Liver (tissue), 3 donors: ENCODE measurements at regions not wholly inside any gene's neighbourhood (a gene's known extent, or its start where the extent isn't known, plus 50 kb on each side); places are given as distances from the start of the nearest gene placed in this dataset.

Experiments
- GABPA ChIP-seq, 2 donors: IDR thresholded peaks in 1 of 2; conservative IDR thresholded peaks in 1 of 2; 2 replicates each; pipeline ENCODE4 v1.6.1; 2016; ENCODE audit warnings: antibody characterized with exemption in 2 of 2, mild to moderate bottlenecking in 1 of 2, moderate library complexity in 1 of 2
- JUND ChIP-seq, 2 donors: IDR thresholded peaks; 2 replicates each; pipeline ENCODE4 v1.6.1; 2016; ENCODE audit warnings: antibody characterized with exemption in 2 of 2
- YY1 ChIP-seq: IDR thresholded peaks from 2 replicates; pipeline ENCODE4 v1.6.1; 2016; ENCODE audit warnings: antibody characterized with exemption, mild to moderate bottlenecking
- TF ChIP-seq, protein P1 (sequence below): fragments of 150-350 bp; IDR thresholded peaks from 2 replicates; pipeline ENCODE4 v1.5.1; 2017; ENCODE audit warnings: improper control_type of control experiment, low read depth, low read length; ENCODE audit not compliant: missing input control
- TF ChIP-seq, protein P2 (sequence below): IDR thresholded peaks from 2 replicates; pipeline ENCODE4 v1.6.1; 2016; ENCODE audit warnings: antibody characterized with exemption
- donor health status: healthy.
- donor health status: healthy.

- TF ChIP-seq YY1 (no peak), GABPA (IDR thresholded peaks at IDR 0.05 in 1 of 2, conservative IDR thresholded peaks at IDR 0.05 in 1 of 2) (no peak), JUND (IDR thresholded peaks at IDR 0.05) (no peak)
- TF ChIP-seq, protein P1, sequence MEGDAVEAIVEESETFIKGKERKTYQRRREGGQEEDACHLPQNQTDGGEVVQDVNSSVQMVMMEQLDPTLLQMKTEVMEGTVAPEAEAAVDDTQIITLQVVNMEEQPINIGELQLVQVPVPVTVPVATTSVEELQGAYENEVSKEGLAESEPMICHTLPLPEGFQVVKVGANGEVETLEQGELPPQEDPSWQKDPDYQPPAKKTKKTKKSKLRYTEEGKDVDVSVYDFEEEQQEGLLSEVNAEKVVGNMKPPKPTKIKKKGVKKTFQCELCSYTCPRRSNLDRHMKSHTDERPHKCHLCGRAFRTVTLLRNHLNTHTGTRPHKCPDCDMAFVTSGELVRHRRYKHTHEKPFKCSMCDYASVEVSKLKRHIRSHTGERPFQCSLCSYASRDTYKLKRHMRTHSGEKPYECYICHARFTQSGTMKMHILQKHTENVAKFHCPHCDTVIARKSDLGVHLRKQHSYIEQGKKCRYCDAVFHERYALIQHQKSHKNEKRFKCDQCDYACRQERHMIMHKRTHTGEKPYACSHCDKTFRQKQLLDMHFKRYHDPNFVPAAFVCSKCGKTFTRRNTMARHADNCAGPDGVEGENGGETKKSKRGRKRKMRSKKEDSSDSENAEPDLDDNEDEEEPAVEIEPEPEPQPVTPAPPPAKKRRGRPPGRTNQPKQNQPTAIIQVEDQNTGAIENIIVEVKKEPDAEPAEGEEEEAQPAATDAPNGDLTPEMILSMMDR = no peak
- TF ChIP-seq, protein P2, sequence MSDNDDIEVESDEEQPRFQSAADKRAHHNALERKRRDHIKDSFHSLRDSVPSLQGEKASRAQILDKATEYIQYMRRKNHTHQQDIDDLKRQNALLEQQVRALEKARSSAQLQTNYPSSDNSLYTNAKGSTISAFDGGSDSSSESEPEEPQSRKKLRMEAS = no peak
Observed at GRCh38 chr7:34337163-34337562, 320.9 kb upstream of the NPSR1 start.
